H9 (cell line): ENCODE measurements at regions not wholly inside any gene's neighbourhood (a gene's known extent, or its start where the extent isn't known, plus 50 kb on each side); places are given as distances from the start of the nearest gene placed in this dataset.

Experiments used
- DNase-seq: peaks from one replicate; pipeline ENCODE4 v3.0.0-alpha.2; 2017
- H2AFZ ChIP-seq: one replicate; pipeline ENCODE4 v1.6.1; 2013; ENCODE audit warnings: mild to moderate bottlenecking, low read length, control low read depth, moderate library complexity
- H2AK5ac ChIP-seq: 2 replicates; pipeline ENCODE4 v1.6.1; 2013; ENCODE audit warnings: low read length, control low read depth, mixed read lengths; ENCODE audit not compliant: insufficient read length
- H2BK120ac ChIP-seq: one replicate; pipeline ENCODE4 v1.6.1; 2013; ENCODE audit warnings: low read depth, mild to moderate bottlenecking, low read length, control low read depth, inconsistent platforms; ENCODE audit not compliant: poor library complexity, severe bottlenecking
- H2BK12ac ChIP-seq: 2 replicates; pipeline ENCODE4 v1.6.1; 2013; ENCODE audit warnings: low read length, control low read depth, mixed read lengths, low read depth; ENCODE audit not compliant: insufficient read length
- H2BK15ac ChIP-seq: 2 replicates; pipeline ENCODE4 v1.6.1; 2013; ENCODE audit warnings: low read depth, low read length, control low read depth
- H2BK20ac ChIP-seq: one replicate; pipeline ENCODE4 v1.6.1; 2013; ENCODE audit warnings: low read depth, mild to moderate bottlenecking, low read length, control low read depth, inconsistent platforms; ENCODE audit not compliant: poor library complexity, severe bottlenecking
- H2BK5ac ChIP-seq: 2 replicates; pipeline ENCODE4 v1.6.1; 2013; ENCODE audit warnings: low read length, control low read depth, mixed read lengths; ENCODE audit not compliant: insufficient read length
- H3K14ac ChIP-seq: 2 replicates; pipeline ENCODE4 v1.6.1; 2013; ENCODE audit warnings: low read length, control low read depth; ENCODE audit not compliant: insufficient read depth
- H3K18ac ChIP-seq: 2 replicates; pipeline ENCODE4 v1.6.1; 2013; ENCODE audit warnings: low read depth, mild to moderate bottlenecking, mixed read lengths, low read length, control low read depth; ENCODE audit not compliant: insufficient read length
- H3K23ac ChIP-seq: 2 replicates; pipeline ENCODE4 v1.6.1; 2013; ENCODE audit warnings: low read length, control low read depth, mixed read lengths, low read depth; ENCODE audit not compliant: insufficient read length
- H3K23me2 ChIP-seq: 2 replicates; pipeline ENCODE4 v1.6.1; 2013; ENCODE audit warnings: low read depth, mild to moderate bottlenecking, mixed read lengths, low read length, control low read depth; ENCODE audit not compliant: insufficient read length, poor library complexity, severe bottlenecking
- H3K27ac ChIP-seq: 2 replicates; pipeline ENCODE4 v1.5.1; 2013; ENCODE audit warnings: low read length, control low read depth, mixed read lengths, low read depth; ENCODE audit not compliant: insufficient read length
- H3K27me3 ChIP-seq: 2 replicates; pipeline ENCODE4 v1.6.1; 2013; ENCODE audit warnings: low read length, control low read depth, inconsistent platforms; ENCODE audit not compliant: insufficient read depth
- H3K4ac ChIP-seq: 2 replicates; pipeline ENCODE4 v1.6.1; 2013; ENCODE audit warnings: low read depth, mild to moderate bottlenecking, control low read depth, inconsistent platforms, low read length, moderate library complexity
- H3K4me1 ChIP-seq: 2 replicates; pipeline ENCODE4 v1.6.1; 2013; ENCODE audit warnings: low read length, control low read depth, inconsistent platforms; ENCODE audit not compliant: insufficient read depth
- H3K4me2 ChIP-seq: 2 replicates; pipeline ENCODE4 v1.6.1; 2013; ENCODE audit warnings: low read length, control low read depth, mixed read lengths; ENCODE audit not compliant: insufficient read length, insufficient read depth
- H3K56ac ChIP-seq: 2 replicates; pipeline ENCODE4 v1.6.1; 2013; ENCODE audit warnings: low read depth, mild to moderate bottlenecking, mixed read lengths, low read length, control low read depth; ENCODE audit not compliant: insufficient read length
- H3K79me1 ChIP-seq: 2 replicates; pipeline ENCODE4 v1.6.1; 2013; ENCODE audit warnings: low read depth, mild to moderate bottlenecking, moderate library complexity, low read length, control low read depth, inconsistent platforms; ENCODE audit not compliant: insufficient read depth, poor library complexity, severe bottlenecking
- H3K79me2 ChIP-seq: 2 replicates; pipeline ENCODE4 v1.6.1; 2013; ENCODE audit warnings: low read length, control low read depth, inconsistent platforms; ENCODE audit not compliant: insufficient read depth
- H3K9ac ChIP-seq: 2 replicates; pipeline ENCODE4 v1.6.1; 2013; ENCODE audit warnings: low read length, control low read depth, mixed read lengths; ENCODE audit not compliant: insufficient read length; ENCODE audit errors: extremely low read depth
- H3K9me3 ChIP-seq: one replicate; pipeline ENCODE4 v1.6.1; 2013; ENCODE audit warnings: low read depth, low read length, inconsistent platforms; ENCODE audit not compliant: control insufficient read depth
- H3T11ph ChIP-seq: one replicate; pipeline ENCODE4 v1.6.1; 2013; ENCODE audit warnings: mild to moderate bottlenecking, low read length, control low read depth, inconsistent platforms
- H4K20me1 ChIP-seq: one replicate; pipeline ENCODE4 v1.6.1; 2013; ENCODE audit not compliant: control insufficient read depth, insufficient read length, insufficient read depth
- H4K5ac ChIP-seq: 2 replicates; pipeline ENCODE4 v1.6.1; 2013; ENCODE audit warnings: low read depth, mild to moderate bottlenecking, mixed read lengths, low read length, control low read depth; ENCODE audit not compliant: insufficient read length
- H4K8ac ChIP-seq: replicated peaks from 2 replicates; pipeline ENCODE4 v1.6.1; 2013; ENCODE audit warnings: low read length, control low read depth, mixed read lengths, low read depth; ENCODE audit not compliant: insufficient read length
- H4K91ac ChIP-seq: 2 replicates; pipeline ENCODE4 v1.6.1; 2013; ENCODE audit warnings: low read depth, mild to moderate bottlenecking, moderate library complexity, mixed read lengths, low read length, control low read depth; ENCODE audit not compliant: insufficient read length
- H3K27ac Mint-ChIP-seq, 3 experiments: 2 replicates in 2 of 3; 3 replicates in 1 of 3; pipeline ENCODE4 v1.8.0; 2020 to 2021; ENCODE audit warnings: mixed read lengths in 3 of 3, mild to moderate bottlenecking in 1 of 3, moderate library complexity in 1 of 3
- H3K27me3 Mint-ChIP-seq: 2 replicates; pipeline ENCODE4 v1.8.0; 2021; ENCODE audit warnings: low read depth, mild to moderate bottlenecking, moderate library complexity, mixed read lengths
- H3K36me3 Mint-ChIP-seq, 3 experiments: 2 replicates in 2 of 3; 3 replicates in 1 of 3; pipeline ENCODE4 v1.8.0; 2020 to 2021; ENCODE audit warnings: low read depth in 3 of 3, mixed read lengths in 3 of 3; ENCODE audit not compliant: insufficient read depth in 1 of 3
- H3K4me1 Mint-ChIP-seq, 2 experiments: 2 replicates each; pipeline ENCODE4 v1.8.0; 2020; ENCODE audit warnings: mixed read lengths in 2 of 2
- H3K4me3 Mint-ChIP-seq, 2 experiments: 2 replicates in 1 of 2; 3 replicates in 1 of 2; pipeline ENCODE4 v1.8.0; 2020 to 2021; ENCODE audit warnings: mild to moderate bottlenecking in 2 of 2, mixed read lengths in 2 of 2, moderate library complexity in 1 of 2
- H3K9me3 Mint-ChIP-seq, 2 experiments: 2 replicates in 1 of 2; 3 replicates in 1 of 2; pipeline ENCODE4 v1.8.0; 2020; ENCODE audit warnings: mild to moderate bottlenecking in 2 of 2, mixed read lengths in 2 of 2, moderate library complexity in 1 of 2
- CTCF ChIP-seq: fragments of 200-600 bp; sonication (generic); conservative IDR thresholded peaks from 3 replicates; pipeline ENCODE4 v1.8.0; 2021; ENCODE audit warnings: antibody characterized with exemption, mild to moderate bottlenecking

GRCh38 chr4:171170671-171171070 lies 642.5 kb upstream of the GALNTL6 start:
- no peak overlapping the region for H3K18ac ChIP-seq
- H2BK15ac ChIP-seq: no peak overlapping the region
- H3K9me3 ChIP-seq: no peaks in the 10 kb centered on the region
- no peak for TF ChIP-seq CTCF
- H3K27me3 ChIP-seq: no peaks in the 10 kb centered on the region
- H3K23me2 ChIP-seq: no peaks in the 10 kb centered on the region
- H3K4me1 ChIP-seq: no peaks in the 10 kb centered on the region
- no peaks in the 10 kb centered on the region for H3K79me1 ChIP-seq
- H3K23ac ChIP-seq: no peak overlapping the region
- no peaks in the 10 kb centered on the region for H4K20me1 ChIP-seq
- H3K27ac Mint-ChIP-seq: no peak overlapping the region
- H4K5ac ChIP-seq: no peak overlapping the region
- no peak overlapping the region for H2BK120ac ChIP-seq
- no peak overlapping the region for H3K14ac ChIP-seq
- no peaks in the 10 kb centered on the region; a peak in 1 of 5 replicates for H3K9me3 Mint-ChIP-seq
- no peak overlapping the region for H4K91ac ChIP-seq
- H3K36me3 Mint-ChIP-seq: no peaks in the 10 kb centered on the region; a peak in 1 of 7 replicates
- no peak overlapping the region for H2BK20ac ChIP-seq
- H2BK5ac ChIP-seq: no peak overlapping the region
- H2AK5ac ChIP-seq: no peak overlapping the region
- H3K27me3 Mint-ChIP-seq: no peaks in the 10 kb centered on the region
- H3T11ph ChIP-seq: no peak overlapping the region
- H3K56ac ChIP-seq: no peak overlapping the region
- no peak overlapping the region for H2BK12ac ChIP-seq
- H3K4me3 Mint-ChIP-seq: no peak overlapping the region
- H4K8ac ChIP-seq: no peak overlapping the region
- no peak for DNase-seq
- no peak overlapping the region for H3K27ac ChIP-seq
- H3K4ac ChIP-seq: no peak overlapping the region
- no peaks in the 10 kb centered on the region for H3K4me1 Mint-ChIP-seq
- no peaks in the 10 kb centered on the region for H3K79me2 ChIP-seq
- H3K4me2 ChIP-seq: no peak overlapping the region
- H2AFZ ChIP-seq: no peak overlapping the region
- no peak overlapping the region for H3K9ac ChIP-seq
